Lower lobe of right lung (tissue), 2 donors: ENCODE measurements at regions not wholly inside any gene's neighbourhood (a gene's known extent, or its start where the extent isn't known, plus 50 kb on each side); places are given as distances from the start of the nearest gene placed in this dataset.
"Not testable (repeated sequence)": the region's sequence is repeated elsewhere in the genome, so short reads cannot be mapped to it uniquely, and the experiment has no call there.

Experiments used
- ATAC-seq, 2 donors: fragments of 200-7000 bp; cut with Tn5 transposase; one replicate each; pipeline ENCODE4 v1.9.1; 2020 to 2022; ENCODE audit warnings: mild to moderate bottlenecking in 2 of 2, moderate library complexity in 2 of 2
- DNase-seq: peaks from one replicate; pipeline ENCODE4 v3.0.0-alpha.2; 2020
- H3K27ac ChIP-seq: fragments of 200-600 bp; one replicate; pipeline ENCODE4 v1.8.0; 2022
- H3K27me3 ChIP-seq: fragments of 200-600 bp; one replicate; pipeline ENCODE4 v1.8.0; 2022; ENCODE audit warnings: low read depth
- H3K36me3 ChIP-seq: fragments of 200-600 bp; one replicate; pipeline ENCODE4 v1.8.0; 2022; ENCODE audit warnings: mild to moderate bottlenecking
- H3K4me1 ChIP-seq: fragments of 200-600 bp; one replicate; pipeline ENCODE4 v1.8.0; 2022
- H3K4me3 ChIP-seq: fragments of 200-600 bp; one replicate; pipeline ENCODE4 v1.8.0; 2022; ENCODE audit warnings: mild to moderate bottlenecking
- H3K9me3 ChIP-seq: fragments of 200-600 bp; one replicate; pipeline ENCODE4 v1.8.0; 2022
- intact Hi-C: fragments of 100-400 bp; cut with DNase I; formaldehyde crosslinking; loops from one replicate; pipeline ENCODE4 v1.11.0; 2022
- TF ChIP-seq, protein P1 (sequence below): fragments of 200-600 bp; IDR thresholded peaks from one replicate; pipeline ENCODE4 v1.8.0; 2022; ENCODE audit warnings: antibody characterized with exemption, mild to moderate bottlenecking
- donor health status: DM: no; HTN: yes; CAD: no; lungs with severe emphysema.

DNA sequence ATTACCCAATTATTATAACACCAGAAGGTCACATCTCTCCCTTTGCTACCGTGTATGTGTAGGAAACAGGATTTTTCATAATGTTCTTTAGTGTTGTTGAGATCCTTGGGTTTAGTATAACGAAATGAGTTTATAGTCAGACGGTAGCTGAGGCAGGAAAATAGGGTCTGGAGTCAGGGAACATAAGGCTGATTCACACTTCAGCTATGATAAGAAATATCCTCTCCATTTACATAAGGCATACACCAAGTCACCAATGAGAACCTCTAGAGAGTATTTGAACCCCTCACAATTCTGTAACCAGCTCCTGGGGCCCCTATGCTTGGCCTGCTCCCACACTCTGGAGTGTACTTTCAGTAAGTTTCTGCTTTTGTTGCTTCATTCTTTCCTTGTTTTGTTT is 58.9 kb upstream of the ANKH start:
- Histone ChIP-seq H3K9me3 (no peaks in the 10 kb centered on the region), H3K36me3 (no peaks in the 10 kb centered on the region), H3K4me3 (no peak overlapping the region), H3K4me1 (no peaks in the 10 kb centered on the region), H3K27ac (no peak overlapping the region), H3K27me3 (no peaks in the 10 kb centered on the region)
- TF ChIP-seq, protein P1, sequence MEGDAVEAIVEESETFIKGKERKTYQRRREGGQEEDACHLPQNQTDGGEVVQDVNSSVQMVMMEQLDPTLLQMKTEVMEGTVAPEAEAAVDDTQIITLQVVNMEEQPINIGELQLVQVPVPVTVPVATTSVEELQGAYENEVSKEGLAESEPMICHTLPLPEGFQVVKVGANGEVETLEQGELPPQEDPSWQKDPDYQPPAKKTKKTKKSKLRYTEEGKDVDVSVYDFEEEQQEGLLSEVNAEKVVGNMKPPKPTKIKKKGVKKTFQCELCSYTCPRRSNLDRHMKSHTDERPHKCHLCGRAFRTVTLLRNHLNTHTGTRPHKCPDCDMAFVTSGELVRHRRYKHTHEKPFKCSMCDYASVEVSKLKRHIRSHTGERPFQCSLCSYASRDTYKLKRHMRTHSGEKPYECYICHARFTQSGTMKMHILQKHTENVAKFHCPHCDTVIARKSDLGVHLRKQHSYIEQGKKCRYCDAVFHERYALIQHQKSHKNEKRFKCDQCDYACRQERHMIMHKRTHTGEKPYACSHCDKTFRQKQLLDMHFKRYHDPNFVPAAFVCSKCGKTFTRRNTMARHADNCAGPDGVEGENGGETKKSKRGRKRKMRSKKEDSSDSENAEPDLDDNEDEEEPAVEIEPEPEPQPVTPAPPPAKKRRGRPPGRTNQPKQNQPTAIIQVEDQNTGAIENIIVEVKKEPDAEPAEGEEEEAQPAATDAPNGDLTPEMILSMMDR: no peak
- ATAC-seq (no peak), DNase-seq (no peak)
- intact Hi-C loops: no loop called here

DNA sequence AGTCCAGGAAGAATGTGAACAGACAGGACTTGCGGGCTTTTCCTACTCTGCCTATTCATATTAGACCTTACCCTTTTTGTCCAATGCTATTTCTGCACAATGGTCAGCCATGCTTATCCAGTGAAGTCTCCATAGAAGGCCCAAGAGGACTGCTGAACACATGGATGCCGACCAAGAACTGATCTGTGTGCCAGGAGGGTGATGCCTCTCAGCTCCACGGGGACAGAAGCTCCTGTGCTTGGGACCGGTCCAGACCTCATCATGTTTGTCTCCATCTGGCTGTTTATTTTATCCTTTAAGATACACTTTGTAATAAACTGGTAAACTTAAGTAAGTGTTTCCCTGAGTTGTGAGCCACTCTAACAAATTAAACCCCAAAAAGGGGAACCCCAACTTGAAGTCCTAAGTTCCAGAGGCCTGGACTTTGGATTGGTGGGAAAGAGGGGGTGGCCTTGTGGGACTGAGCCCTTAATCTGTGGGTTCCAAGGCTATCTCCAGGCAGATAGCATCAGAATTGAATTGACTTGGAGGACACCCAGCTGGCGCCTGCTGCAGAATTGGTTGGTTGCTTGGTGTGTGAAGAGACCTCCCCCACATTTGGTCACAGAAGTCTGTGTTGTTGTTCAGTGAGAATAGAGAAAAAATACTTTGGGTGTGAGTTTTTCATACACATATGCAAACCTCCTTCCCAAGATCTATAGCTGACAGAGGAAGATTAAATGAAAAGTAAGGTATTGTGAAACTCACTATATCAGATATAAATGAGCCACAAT is 57.9 kb upstream of the ANKH start:
- intact Hi-C loops: no loop called here
- no peaks in the 10 kb centered on the region for H3K27me3 ChIP-seq
- no peak for ATAC-seq
- no peak overlapping the region for H3K4me3 ChIP-seq
- H3K9me3 ChIP-seq: no peaks in the 10 kb centered on the region
- no peaks in the 10 kb centered on the region for H3K4me1 ChIP-seq
- no peak for DNase-seq
- TF ChIP-seq, protein P1: no peak
- H3K36me3 ChIP-seq: no peaks in the 10 kb centered on the region
- H3K27ac ChIP-seq: no peak overlapping the region

DNA sequence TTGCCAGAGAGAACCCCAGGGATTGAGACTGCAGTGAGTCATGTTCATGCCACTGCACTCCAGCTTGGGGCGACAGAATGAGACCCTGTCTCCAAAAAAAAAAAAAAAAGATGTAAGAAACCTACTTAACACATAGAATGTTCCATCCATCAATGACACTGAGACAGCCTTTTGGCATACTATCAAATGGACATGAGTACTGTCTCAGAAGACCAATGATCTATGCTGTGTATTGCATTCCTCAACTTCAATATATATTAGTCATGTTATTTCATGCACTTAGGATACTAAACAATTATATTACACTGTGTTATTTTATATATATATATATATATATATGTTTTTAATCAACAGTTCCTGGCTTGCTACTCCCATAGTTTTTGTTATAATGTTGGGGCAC is 57.1 kb upstream of the ANKH start:
- TF ChIP-seq, protein P1: no peak
- Histone ChIP-seq H3K4me3 (no peak overlapping the region), H3K36me3 (no peaks in the 10 kb centered on the region), H3K27ac (no peak overlapping the region), H3K27me3 (no peaks in the 10 kb centered on the region), H3K4me1 (no peaks in the 10 kb centered on the region), H3K9me3 (no peaks in the 10 kb centered on the region)
- ATAC-seq: no peak
- intact Hi-C loops: no loop called here
- DNase-seq: no peak

DNA sequence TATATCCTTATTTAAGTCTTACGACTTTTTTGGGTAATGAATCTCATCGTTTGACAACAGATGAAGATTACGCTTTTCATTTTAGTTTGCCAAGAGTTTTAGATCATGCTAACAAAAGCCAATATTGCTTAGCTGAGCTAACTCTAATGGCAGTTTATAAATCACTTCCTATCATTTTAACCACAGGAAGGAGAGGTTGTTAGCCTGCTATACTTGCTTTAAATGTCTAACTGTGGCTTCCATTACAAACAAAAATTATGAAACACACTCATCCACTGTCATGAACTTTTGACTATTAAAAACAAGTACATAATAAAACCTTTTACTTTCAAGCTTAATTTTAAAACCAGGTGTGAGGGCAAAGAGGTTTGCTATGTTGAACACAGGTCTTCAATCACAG is 53.7 kb upstream of the ANKH start:
- no peaks in the 10 kb centered on the region for H3K4me1 ChIP-seq
- intact Hi-C loops: no loop called here
- H3K27ac ChIP-seq: no peak overlapping the region
- TF ChIP-seq, protein P1: no peak
- H3K27me3 ChIP-seq: no peaks in the 10 kb centered on the region
- no peaks in the 10 kb centered on the region for H3K36me3 ChIP-seq
- no peaks in the 10 kb centered on the region for H3K9me3 ChIP-seq
- no peak overlapping the region for H3K4me3 ChIP-seq
- ATAC-seq: no peak
- no peak for DNase-seq

DNA sequence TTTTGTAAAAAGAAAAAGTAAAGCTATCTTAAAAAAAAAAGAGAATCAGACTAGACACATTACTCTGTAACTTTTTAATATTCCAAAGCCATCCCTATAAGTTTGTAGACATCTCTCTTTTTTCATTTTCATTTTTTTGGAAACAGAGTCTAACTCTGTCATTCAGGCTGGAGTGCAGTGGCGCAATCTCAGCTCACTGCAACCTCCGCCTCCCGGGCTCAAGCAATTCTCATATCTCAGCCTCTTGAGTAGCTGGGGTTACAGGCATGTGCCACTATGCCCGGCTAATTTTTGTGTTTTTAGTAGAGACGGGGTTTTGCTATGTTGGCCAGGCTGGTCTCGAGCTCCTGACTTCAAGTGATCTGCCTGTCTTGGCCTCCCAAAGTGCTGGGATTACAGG is 51.4 kb upstream of the ANKH start:
- H3K4me1 ChIP-seq, DNase-seq, H3K27me3 ChIP-seq, H3K9me3 ChIP-seq, H3K27ac ChIP-seq, H3K4me3 ChIP-seq, intact Hi-C loops, H3K36me3 ChIP-seq: not testable (repeated sequence)
- peak in 1 of 2 donors; percentile 72 for ATAC-seq

- no peaks in the 10 kb centered on the region for H3K4me1 ChIP-seq
- peak; percentile 52 to 74 for ATAC-seq
- intact Hi-C loops: no loop called here
- no peaks in the 10 kb centered on the region for H3K36me3 ChIP-seq
- no peak for DNase-seq
- no peak overlapping the region for H3K4me3 ChIP-seq
- TF ChIP-seq, protein P1: no peak
- H3K27me3 ChIP-seq: no peaks in the 10 kb centered on the region
- H3K27ac ChIP-seq: no peak overlapping the region
- H3K9me3 ChIP-seq: no peaks in the 10 kb centered on the region
Observed at GRCh38 chr5:14922456-14922855, 50.9 kb upstream of the ANKH start.
